ENCODE measurements at regions not wholly inside any gene's neighbourhood (a gene's known extent, or its start where the extent isn't known, plus 50 kb on each side); places are given as distances from the start of the nearest gene placed in this dataset.
A peak's percentile ranks its signal among the peaks of the same experiment; 100 is the strongest.

DNA sequence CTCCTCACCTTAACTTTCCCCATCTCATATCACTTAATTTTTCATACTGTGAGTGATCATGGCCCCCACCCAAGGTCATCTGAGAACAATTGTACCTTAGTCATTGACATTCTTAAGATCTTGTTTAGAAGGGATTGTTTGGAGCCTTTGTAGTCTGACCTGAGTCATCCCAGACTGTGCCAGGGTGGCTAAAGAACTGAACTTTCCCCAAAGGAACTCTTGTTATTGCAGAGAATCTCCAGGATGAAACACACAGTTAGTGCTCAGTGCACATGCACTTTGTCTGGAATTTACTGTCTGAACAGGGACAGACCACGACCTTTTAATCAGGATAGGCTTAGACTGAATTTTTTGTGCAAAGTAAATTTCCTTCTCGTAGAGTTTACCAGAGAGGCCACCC is 112.6 kb upstream of the CCN2 start:
- TF ChIP-seq CEBPB (IDR thresholded peaks at IDR 0.05) (no peak), EP300 (IDR thresholded peaks at IDR 0.05; ENCODE audit: borderline replicate concordance) (peak; percentile 51; the same call in 1 of the 2 replicates), NFIC (IDR thresholded peaks at IDR 0.05) (0 out of 2 replicates have a peak, but pooled peaks have one; percentile 33)

- TF ChIP-seq ZBTB7A (IDR thresholded peaks at IDR 0.05; ENCODE audit: low read depth) = no peak
- no peak for TF ChIP-seq TAF1 (IDR thresholded peaks at IDR 0.05; ENCODE audit: low read depth)
- TF ChIP-seq CEBPB (IDR thresholded peaks at IDR 0.05) = no peak
- no peak for TF ChIP-seq EGR1 (IDR thresholded peaks at IDR 0.05)
- no peak for TF ChIP-seq YY1 (IDR thresholded peaks at IDR 0.05; ENCODE audit: low read depth)
- no peak for TF ChIP-seq CREB1 (IDR thresholded peaks at IDR 0.05; ENCODE audit: low read depth)
- no peak for TF ChIP-seq NFIC (IDR thresholded peaks at IDR 0.05)
- no peak for TF ChIP-seq FOXM1 (IDR thresholded peaks at IDR 0.05; ENCODE audit: borderline replicate concordance, low read depth)
- TF ChIP-seq, protein P1, sequence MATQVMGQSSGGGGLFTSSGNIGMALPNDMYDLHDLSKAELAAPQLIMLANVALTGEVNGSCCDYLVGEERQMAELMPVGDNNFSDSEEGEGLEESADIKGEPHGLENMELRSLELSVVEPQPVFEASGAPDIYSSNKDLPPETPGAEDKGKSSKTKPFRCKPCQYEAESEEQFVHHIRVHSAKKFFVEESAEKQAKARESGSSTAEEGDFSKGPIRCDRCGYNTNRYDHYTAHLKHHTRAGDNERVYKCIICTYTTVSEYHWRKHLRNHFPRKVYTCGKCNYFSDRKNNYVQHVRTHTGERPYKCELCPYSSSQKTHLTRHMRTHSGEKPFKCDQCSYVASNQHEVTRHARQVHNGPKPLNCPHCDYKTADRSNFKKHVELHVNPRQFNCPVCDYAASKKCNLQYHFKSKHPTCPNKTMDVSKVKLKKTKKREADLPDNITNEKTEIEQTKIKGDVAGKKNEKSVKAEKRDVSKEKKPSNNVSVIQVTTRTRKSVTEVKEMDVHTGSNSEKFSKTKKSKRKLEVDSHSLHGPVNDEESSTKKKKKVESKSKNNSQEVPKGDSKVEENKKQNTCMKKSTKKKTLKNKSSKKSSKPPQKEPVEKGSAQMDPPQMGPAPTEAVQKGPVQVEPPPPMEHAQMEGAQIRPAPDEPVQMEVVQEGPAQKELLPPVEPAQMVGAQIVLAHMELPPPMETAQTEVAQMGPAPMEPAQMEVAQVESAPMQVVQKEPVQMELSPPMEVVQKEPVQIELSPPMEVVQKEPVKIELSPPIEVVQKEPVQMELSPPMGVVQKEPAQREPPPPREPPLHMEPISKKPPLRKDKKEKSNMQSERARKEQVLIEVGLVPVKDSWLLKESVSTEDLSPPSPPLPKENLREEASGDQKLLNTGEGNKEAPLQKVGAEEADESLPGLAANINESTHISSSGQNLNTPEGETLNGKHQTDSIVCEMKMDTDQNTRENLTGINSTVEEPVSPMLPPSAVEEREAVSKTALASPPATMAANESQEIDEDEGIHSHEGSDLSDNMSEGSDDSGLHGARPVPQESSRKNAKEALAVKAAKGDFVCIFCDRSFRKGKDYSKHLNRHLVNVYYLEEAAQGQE (IDR thresholded peaks at IDR 0.05; ENCODE audit: low read depth) = no peak
- no peak for TF ChIP-seq USF1 (IDR thresholded peaks at IDR 0.05)
- TF ChIP-seq EP300 (IDR thresholded peaks at IDR 0.05; ENCODE audit: borderline replicate concordance) = no peak
- no peak for TF ChIP-seq MAX (IDR thresholded peaks at IDR 0.05)
- no peak for TF ChIP-seq TEAD4 (IDR thresholded peaks at IDR 0.05)
- TF ChIP-seq TCF12 (IDR thresholded peaks at IDR 0.05; ENCODE audit: low read depth) = no peak
- no peak for TF ChIP-seq RAD21 (IDR thresholded peaks at IDR 0.05; ENCODE audit: low read depth)
Measured at GRCh38 chr6:132063204-132063603, 112.0 kb upstream of the CCN2 start.

GRCh38 chr6:132062626-132063025 is 111.5 kb upstream of the CCN2 start:
- TF ChIP-seq ZBTB7A (IDR thresholded peaks at IDR 0.05; ENCODE audit: low read depth) (no peak), EGR1 (IDR thresholded peaks at IDR 0.05) (no peak), CREB1 (IDR thresholded peaks at IDR 0.05; ENCODE audit: low read depth) (no peak), FOXM1 (IDR thresholded peaks at IDR 0.05; ENCODE audit: borderline replicate concordance, low read depth) (no peak), TCF12 (IDR thresholded peaks at IDR 0.05; ENCODE audit: low read depth) (no peak), CEBPB (IDR thresholded peaks at IDR 0.05) (no peak), USF1 (IDR thresholded peaks at IDR 0.05) (no peak), NFIC (IDR thresholded peaks at IDR 0.05) (no peak), YY1 (IDR thresholded peaks at IDR 0.05; ENCODE audit: low read depth) (no peak), RAD21 (IDR thresholded peaks at IDR 0.05; ENCODE audit: low read depth) (no peak), TEAD4 (IDR thresholded peaks at IDR 0.05) (no peak), EP300 (IDR thresholded peaks at IDR 0.05; ENCODE audit: borderline replicate concordance) (no peak)
- TF ChIP-seq, protein P1 (IDR thresholded peaks at IDR 0.05; ENCODE audit: low read depth) = no peak

GRCh38 chr6:132061381-132061780 is 110.2 kb upstream of the CCN2 start:
- TF ChIP-seq EGR1 (IDR thresholded peaks at IDR 0.05) (no peak), TCF12 (IDR thresholded peaks at IDR 0.05; ENCODE audit: low read depth) (no peak), MAX (IDR thresholded peaks at IDR 0.05) (no peak), USF1 (IDR thresholded peaks at IDR 0.05) (no peak), TEAD4 (IDR thresholded peaks at IDR 0.05) (no peak), ZBTB7A (IDR thresholded peaks at IDR 0.05; ENCODE audit: low read depth) (no peak), FOXM1 (IDR thresholded peaks at IDR 0.05; ENCODE audit: borderline replicate concordance, low read depth) (no peak), CREB1 (IDR thresholded peaks at IDR 0.05; ENCODE audit: low read depth) (no peak), CEBPB (IDR thresholded peaks at IDR 0.05) (no peak), NFIC (IDR thresholded peaks at IDR 0.05) (no peak), YY1 (IDR thresholded peaks at IDR 0.05; ENCODE audit: low read depth) (no peak), RAD21 (IDR thresholded peaks at IDR 0.05; ENCODE audit: low read depth) (no peak), TAF1 (IDR thresholded peaks at IDR 0.05; ENCODE audit: low read depth) (no peak), EP300 (IDR thresholded peaks at IDR 0.05; ENCODE audit: borderline replicate concordance) (no peak)
- TF ChIP-seq, protein P1 (IDR thresholded peaks at IDR 0.05; ENCODE audit: low read depth) = no peak

Measured in Ishikawa (cell line).